GM18511 (cell line): ENCODE measurements at regions not wholly inside any gene's neighbourhood (a gene's known extent, or its start where the extent isn't known, plus 50 kb on each side); places are given as distances from the start of the nearest gene placed in this dataset.

ENCODE experiments used
- ATAC-seq: cut with Tn5 transposase; IDR thresholded peaks from one replicate; pipeline ENCODE4 v1.9.1; 2021; ENCODE audit warnings: mild to moderate bottlenecking, moderate library complexity; ENCODE audit not compliant: unreplicated experiment

- no peak for ATAC-seq
Measured at GRCh38 chr2:157122776-157123175, 134.7 kb upstream of the GALNT5 start.

GRCh38 chr2:157124731-157125130 is 132.8 kb upstream of the GALNT5 start:
- no peak for ATAC-seq

- no peak for ATAC-seq
Measured at GRCh38 chr2:157125685-157126084, 131.8 kb upstream of the GALNT5 start.

GRCh38 chr2:157127249-157128012 is 130.1 kb upstream of the GALNT5 start:
- no peak for ATAC-seq

GRCh38 chr2:157143901-157144300 is 113.6 kb upstream of the GALNT5 start:
- no peak for ATAC-seq

GRCh38 chr2:157149270-157149669 is 108.2 kb upstream of the GALNT5 start:
- no peak for ATAC-seq

GRCh38 chr2:157150747-157151146 is 106.8 kb upstream of the GALNT5 start:
- peak; percentile 92 for ATAC-seq

GRCh38 chr2:157152362-157152761 is 105.1 kb upstream of the GALNT5 start:
- no peak for ATAC-seq

GRCh38 chr2:157155992-157156391 is 101.5 kb upstream of the GALNT5 start:
- ATAC-seq: no peak

- no peak for ATAC-seq
Measured at GRCh38 chr2:157158111-157158510, 99.4 kb upstream of the GALNT5 start.

GRCh38 chr2:157159221-157159934 is 98.1 kb upstream of the GALNT5 start:
- no peak for ATAC-seq

- no peak for ATAC-seq
Measured at GRCh38 chr2:157160111-157160510, 97.4 kb upstream of the GALNT5 start.

- ATAC-seq: no peak
Measured at GRCh38 chr2:157164370-157164769, 93.1 kb upstream of the GALNT5 start.

- ATAC-seq: no peak
Measured at GRCh38 chr2:157164891-157165290, 92.6 kb upstream of the GALNT5 start.

GRCh38 chr2:157168501-157168900 is 89.0 kb upstream of the GALNT5 start:
- no peak for ATAC-seq

- no peak for ATAC-seq
Measured at GRCh38 chr2:157169889-157170288, 87.6 kb upstream of the GALNT5 start.

GRCh38 chr2:157170299-157170698 is 87.2 kb upstream of the GALNT5 start:
- no peak for ATAC-seq

- no peak for ATAC-seq
Measured at GRCh38 chr2:157172239-157172638, 85.3 kb upstream of the GALNT5 start.

- ATAC-seq: no peak
Measured at GRCh38 chr2:157172866-157173578, 84.5 kb upstream of the GALNT5 start.

GRCh38 chr2:157173740-157174184 is 83.7 kb upstream of the GALNT5 start:
- ATAC-seq: no peak

- no peak for ATAC-seq
Measured at GRCh38 chr2:157174321-157174720, 83.2 kb upstream of the GALNT5 start.

- no peak for ATAC-seq
Measured at GRCh38 chr2:157176602-157177001, 80.9 kb upstream of the GALNT5 start.
